ENCODE measurements at regions not wholly inside any gene's neighbourhood (a gene's known extent, or its start where the extent isn't known, plus 50 kb on each side); places are given as distances from the start of the nearest gene placed in this dataset.

DNA sequence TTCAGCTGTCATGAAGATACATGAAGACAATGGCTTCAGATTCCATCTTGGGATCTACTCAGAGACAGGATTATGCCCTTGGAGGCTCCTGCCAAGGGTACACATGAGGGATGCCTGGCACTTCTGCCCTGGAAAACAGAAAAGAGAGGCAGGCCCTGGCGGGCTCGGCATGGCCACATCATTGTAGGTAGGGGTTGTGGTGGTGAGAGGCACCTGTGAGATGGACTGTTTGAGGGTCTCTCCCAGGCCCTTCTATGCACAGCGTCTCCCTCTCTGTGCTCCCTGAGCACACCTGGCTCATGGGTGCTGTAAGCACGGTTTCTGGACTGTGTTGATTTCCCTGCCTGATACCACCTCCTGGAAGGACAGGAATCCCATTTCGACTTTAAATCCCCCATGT lies 304.3 kb downstream of the GLRX3 start:
- no peak overlapping the region for H3K4me3 ChIP-seq (ENCODE audit: low read length)
- no peak overlapping the region for H3K9ac ChIP-seq (ENCODE audit: low read length)
- no peaks in the 10 kb centered on the region for H3K27me3 ChIP-seq (ENCODE audit: control insufficient read depth, insufficient read depth, low read length)
- no peaks in the 10 kb centered on the region for H3K36me3 ChIP-seq (ENCODE audit: control insufficient read depth, low read depth, low read length)
- no peaks in the 10 kb centered on the region for H3K9me3 ChIP-seq (ENCODE audit: control insufficient read depth, low read depth, low read length)
- no peak overlapping the region for H3K27ac ChIP-seq (ENCODE audit: low read length)
- no peaks in the 10 kb centered on the region for H3K4me1 ChIP-seq (ENCODE audit: control insufficient read depth, low read depth, low read length)

DNA sequence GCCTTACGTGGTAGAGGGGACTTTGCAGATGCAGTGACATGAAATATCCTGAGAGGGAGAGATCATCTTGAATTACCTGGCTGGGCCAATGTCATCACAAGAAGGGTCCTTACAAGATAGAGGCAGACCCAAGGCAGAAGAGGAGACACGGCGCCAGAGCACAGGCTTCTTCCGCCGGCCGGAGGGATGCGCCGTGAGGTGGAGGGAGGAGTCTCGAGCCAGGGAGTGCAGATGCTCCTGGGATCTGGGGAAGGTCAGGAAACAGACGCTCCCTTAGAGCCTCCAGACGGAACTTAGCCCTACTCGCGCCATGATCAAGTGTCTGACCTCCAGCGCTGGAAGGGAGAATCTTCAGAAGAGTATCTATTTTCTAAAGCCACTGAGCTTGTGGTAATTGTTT lies 304.8 kb downstream of the GLRX3 start:
- Histone ChIP-seq H3K36me3 (ENCODE audit: control insufficient read depth, low read depth, low read length) (no peaks in the 10 kb centered on the region), H3K9me3 (ENCODE audit: control insufficient read depth, low read depth, low read length) (no peaks in the 10 kb centered on the region), H3K27me3 (ENCODE audit: control insufficient read depth, insufficient read depth, low read length) (no peaks in the 10 kb centered on the region), H3K4me1 (ENCODE audit: control insufficient read depth, low read depth, low read length) (no peaks in the 10 kb centered on the region), H3K27ac (ENCODE audit: low read length) (no peak overlapping the region), H3K9ac (ENCODE audit: low read length) (no peak overlapping the region), H3K4me3 (ENCODE audit: low read length) (no peak overlapping the region)

DNA sequence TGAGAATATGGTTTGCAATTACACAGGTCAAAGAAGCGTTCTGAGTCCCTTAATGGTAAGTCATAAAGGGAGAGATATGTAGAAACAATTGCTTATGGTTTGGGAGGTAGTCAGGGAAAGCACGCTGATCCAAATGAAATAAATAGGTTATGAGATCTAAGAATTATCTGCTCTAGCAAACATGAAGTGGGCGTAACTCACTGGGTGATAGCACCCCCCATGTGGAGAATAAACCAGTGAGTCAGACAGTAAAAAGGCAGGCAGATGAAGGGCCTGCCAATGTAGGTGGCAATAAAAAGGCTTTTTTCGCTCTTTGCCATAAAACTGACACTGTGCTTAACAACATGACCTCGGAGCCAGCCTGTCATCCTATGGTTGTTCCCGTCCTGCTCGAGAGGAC lies 306.9 kb downstream of the GLRX3 start:
- H3K9me3 ChIP-seq (ENCODE audit: control insufficient read depth, low read depth, low read length): no peaks in the 10 kb centered on the region
- no peak overlapping the region for H3K9ac ChIP-seq (ENCODE audit: low read length)
- H3K4me3 ChIP-seq (ENCODE audit: low read length): no peak overlapping the region
- H3K4me1 ChIP-seq (ENCODE audit: control insufficient read depth, low read depth, low read length): no peaks in the 10 kb centered on the region
- H3K27me3 ChIP-seq (ENCODE audit: control insufficient read depth, insufficient read depth, low read length): no peaks in the 10 kb centered on the region
- no peaks in the 10 kb centered on the region for H3K36me3 ChIP-seq (ENCODE audit: control insufficient read depth, low read depth, low read length)
- H3K27ac ChIP-seq (ENCODE audit: low read length): no peak overlapping the region

DNA sequence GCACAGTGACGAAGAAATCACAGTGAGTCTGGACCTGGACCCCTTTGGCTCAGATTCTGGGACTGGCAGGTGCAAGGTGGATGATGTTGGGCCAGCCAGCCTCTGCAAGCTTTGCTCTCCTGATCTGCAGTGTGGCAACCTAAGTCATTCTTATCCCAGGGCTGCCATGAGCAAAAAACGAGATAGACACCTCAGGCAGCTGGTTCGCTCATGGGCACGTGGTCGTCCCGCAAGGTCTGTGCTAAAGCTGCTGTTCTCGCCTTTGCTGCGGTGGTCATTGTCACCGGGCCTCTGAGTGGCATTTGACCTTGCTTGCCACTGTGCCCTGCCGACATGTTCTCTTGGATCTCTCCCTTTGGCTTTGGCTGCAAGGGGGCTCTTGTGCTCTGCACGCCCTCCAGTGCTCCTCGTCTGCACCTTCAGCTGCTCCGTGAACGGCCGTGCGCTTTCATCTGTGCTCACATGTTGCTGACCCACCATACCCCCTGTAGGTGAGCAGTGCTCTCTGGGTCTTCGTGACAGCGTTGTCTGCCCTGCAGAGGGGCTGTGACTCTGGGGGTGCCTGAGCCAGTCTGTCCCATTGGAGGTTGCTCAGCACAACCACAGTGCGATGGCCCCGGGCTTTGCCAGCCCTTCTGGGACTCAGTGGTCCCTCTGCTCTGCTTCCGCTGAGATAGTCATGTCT lies 317.0 kb downstream of the GLRX3 start:
- Histone ChIP-seq H3K4me1 (ENCODE audit: control insufficient read depth, low read depth, low read length) (no peaks in the 10 kb centered on the region), H3K4me3 (ENCODE audit: low read length) (no peak overlapping the region), H3K27ac (ENCODE audit: low read length) (no peak overlapping the region), H3K9me3 (ENCODE audit: control insufficient read depth, low read depth, low read length) (no peaks in the 10 kb centered on the region), H3K9ac (ENCODE audit: low read length) (no peak overlapping the region), H3K27me3 (ENCODE audit: control insufficient read depth, insufficient read depth, low read length) (no peaks in the 10 kb centered on the region), H3K36me3 (ENCODE audit: control insufficient read depth, low read depth, low read length) (no peaks in the 10 kb centered on the region)

DNA sequence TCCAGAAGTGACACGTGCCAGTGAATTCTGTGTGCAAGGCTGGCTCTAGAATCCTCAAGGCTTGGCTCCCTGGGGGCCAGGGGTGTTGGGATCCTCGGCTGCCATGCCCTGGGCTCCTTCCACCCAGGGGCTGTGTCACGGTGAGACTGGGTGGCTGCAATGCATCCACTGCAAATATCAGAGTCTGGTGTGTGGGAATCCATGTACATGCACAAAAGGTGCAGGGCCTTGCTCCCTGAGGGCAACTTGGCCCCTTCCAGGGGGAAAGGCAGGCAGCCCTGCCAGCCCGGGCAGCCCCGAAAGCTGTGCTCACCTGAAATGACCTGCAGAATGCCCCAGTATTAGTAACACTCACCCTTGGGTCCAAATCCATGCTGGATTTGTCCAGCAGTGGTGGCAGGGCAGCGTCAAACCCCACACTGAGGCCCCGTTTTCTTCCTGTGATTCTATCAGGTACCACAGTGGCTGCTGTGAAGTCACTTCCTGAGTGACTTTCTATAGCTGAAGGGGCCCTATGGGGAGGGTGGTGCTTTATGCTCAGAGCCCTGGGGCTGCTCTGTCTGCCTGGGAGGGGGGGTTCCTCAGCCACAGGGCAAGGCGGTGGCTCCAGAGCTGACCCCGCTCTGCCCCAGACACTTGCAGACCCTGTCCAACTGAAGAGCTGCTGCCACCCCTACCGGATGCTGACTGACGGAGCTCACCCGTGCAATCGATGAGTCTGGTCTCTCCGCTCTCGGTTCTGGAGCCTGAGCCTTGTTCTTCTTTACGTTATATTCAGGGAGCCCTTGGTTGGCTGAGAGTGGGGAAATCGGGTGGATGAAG lies 317.7 kb downstream of the GLRX3 start:
- H3K4me1 ChIP-seq (ENCODE audit: control insufficient read depth, low read depth, low read length): no peaks in the 10 kb centered on the region
- H3K4me3 ChIP-seq (ENCODE audit: low read length): no peak overlapping the region
- no peak overlapping the region for H3K9ac ChIP-seq (ENCODE audit: low read length)
- no peaks in the 10 kb centered on the region for H3K9me3 ChIP-seq (ENCODE audit: control insufficient read depth, low read depth, low read length)
- H3K36me3 ChIP-seq (ENCODE audit: control insufficient read depth, low read depth, low read length): no peaks in the 10 kb centered on the region
- H3K27ac ChIP-seq (ENCODE audit: low read length): no peak overlapping the region
- H3K27me3 ChIP-seq (ENCODE audit: control insufficient read depth, insufficient read depth, low read length): no peaks in the 10 kb centered on the region

DNA sequence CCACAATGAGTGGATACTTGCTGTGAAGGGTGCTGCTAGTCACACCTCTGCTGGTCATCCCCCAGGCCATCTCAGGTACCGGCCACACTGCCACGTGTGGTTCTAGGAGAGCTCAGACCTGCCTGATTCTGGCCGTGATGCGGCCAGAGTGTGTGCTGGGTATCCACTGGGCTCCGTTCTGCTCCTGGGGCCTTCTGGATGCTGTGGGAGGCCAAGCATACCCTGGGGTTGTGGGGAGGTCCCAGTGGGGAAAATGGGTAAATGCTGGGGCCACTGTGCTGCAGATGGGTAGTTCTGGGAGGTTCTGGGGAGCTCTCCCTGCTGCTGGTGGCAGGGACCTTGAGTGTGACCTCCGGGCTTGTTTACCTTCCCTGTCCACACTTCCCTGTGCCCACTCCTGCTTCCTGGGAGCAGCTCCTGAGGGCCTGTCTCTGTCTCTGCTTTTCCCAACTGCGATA lies 318.4 kb downstream of the GLRX3 start:
- H3K9ac ChIP-seq (ENCODE audit: low read length): no peak overlapping the region
- no peak overlapping the region for H3K4me3 ChIP-seq (ENCODE audit: low read length)
- H3K27ac ChIP-seq (ENCODE audit: low read length): no peak overlapping the region
- no peaks in the 10 kb centered on the region for H3K9me3 ChIP-seq (ENCODE audit: control insufficient read depth, low read depth, low read length)
- no peaks in the 10 kb centered on the region for H3K27me3 ChIP-seq (ENCODE audit: control insufficient read depth, insufficient read depth, low read length)
- no peaks in the 10 kb centered on the region for H3K4me1 ChIP-seq (ENCODE audit: control insufficient read depth, low read depth, low read length)
- H3K36me3 ChIP-seq (ENCODE audit: control insufficient read depth, low read depth, low read length): no peaks in the 10 kb centered on the region

DNA sequence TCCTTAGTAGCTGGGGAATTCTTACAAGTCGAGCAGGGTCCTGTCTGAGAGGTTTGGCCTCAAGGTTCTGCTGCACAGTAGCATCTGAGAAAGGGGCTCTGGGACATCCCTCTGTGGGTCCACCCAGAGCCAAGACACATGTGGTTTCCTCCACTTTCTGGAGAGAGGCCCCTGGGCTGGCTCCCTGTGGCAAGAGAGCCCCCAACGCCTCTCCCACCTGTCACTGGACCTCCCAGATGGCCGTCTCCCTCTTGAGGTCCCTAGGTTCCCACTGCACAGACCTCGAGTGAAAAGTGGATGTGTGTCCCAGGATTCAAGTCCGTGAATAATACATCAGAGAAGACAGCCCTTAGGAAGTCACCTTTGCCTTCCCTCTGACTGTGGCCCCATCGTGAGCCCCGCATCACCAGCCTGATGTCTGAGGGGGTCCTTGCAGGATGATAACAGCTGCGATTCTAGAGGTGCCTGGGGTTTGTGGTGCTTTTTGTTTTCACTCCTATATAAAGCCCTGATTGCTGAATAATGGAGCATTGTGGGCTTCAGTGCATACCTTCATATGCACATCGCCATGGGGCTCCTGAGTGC lies 319.0 kb downstream of the GLRX3 start:
- Histone ChIP-seq H3K36me3 (ENCODE audit: control insufficient read depth, low read depth, low read length) (no peaks in the 10 kb centered on the region), H3K9ac (ENCODE audit: low read length) (no peak overlapping the region), H3K9me3 (ENCODE audit: control insufficient read depth, low read depth, low read length) (no peaks in the 10 kb centered on the region), H3K27me3 (ENCODE audit: control insufficient read depth, insufficient read depth, low read length) (no peaks in the 10 kb centered on the region), H3K4me3 (ENCODE audit: low read length) (no peak overlapping the region), H3K4me1 (ENCODE audit: control insufficient read depth, low read depth, low read length) (no peaks in the 10 kb centered on the region), H3K27ac (ENCODE audit: low read length) (no peak overlapping the region)

DNA sequence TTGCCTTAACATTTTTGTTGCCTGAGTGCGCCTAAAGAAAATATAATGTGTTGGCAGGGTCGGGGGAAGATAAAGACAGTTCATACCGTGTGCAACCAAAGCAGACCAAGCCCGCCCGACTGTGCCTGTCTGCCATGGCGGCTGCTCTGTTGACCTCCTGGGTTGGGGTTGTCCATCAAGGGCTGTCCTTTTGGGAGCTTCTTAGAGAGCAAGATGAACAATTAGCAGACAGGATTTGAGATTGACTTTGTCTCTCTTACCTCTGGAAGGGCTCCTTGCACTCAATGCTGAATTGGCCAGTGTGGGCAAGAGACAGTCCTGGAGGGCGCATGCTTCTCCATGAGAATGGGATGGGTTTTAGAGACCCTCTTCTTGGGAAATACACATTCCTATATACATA lies 319.6 kb downstream of the GLRX3 start:
- H3K27me3 ChIP-seq (ENCODE audit: control insufficient read depth, insufficient read depth, low read length): no peaks in the 10 kb centered on the region
- H3K9me3 ChIP-seq (ENCODE audit: control insufficient read depth, low read depth, low read length): no peaks in the 10 kb centered on the region

DNA sequence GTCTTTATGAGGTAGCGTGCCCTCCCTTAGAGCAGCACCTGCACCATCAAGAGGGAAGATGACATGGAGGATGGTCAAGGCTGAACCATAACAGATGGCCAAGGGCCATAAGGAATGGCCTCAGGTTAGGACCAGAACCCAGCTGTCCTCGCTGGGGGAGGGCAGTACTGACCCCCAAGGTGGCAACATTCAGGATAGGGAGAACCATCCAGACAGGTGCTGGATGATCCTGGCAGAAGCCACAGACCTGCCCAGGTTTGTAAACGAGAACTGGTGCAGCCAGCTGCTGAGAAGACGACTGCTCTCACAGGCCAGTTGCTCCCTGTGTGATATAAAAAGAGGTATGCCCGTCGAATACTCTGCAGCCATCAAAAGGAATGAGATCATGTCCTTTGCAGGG lies 320.4 kb downstream of the GLRX3 start:
- Histone ChIP-seq H3K4me3 (ENCODE audit: low read length) (no peak overlapping the region), H3K27me3 (ENCODE audit: control insufficient read depth, insufficient read depth, low read length) (no peaks in the 10 kb centered on the region), H3K27ac (ENCODE audit: low read length) (no peak overlapping the region)

More for the DNA sequence above, 319.6 kb downstream of the GLRX3 start:
- no peaks in the 10 kb centered on the region for H3K4me1 ChIP-seq (ENCODE audit: control insufficient read depth, low read depth, low read length)
- no peak overlapping the region for H3K27ac ChIP-seq (ENCODE audit: low read length)
- no peaks in the 10 kb centered on the region for H3K36me3 ChIP-seq (ENCODE audit: control insufficient read depth, low read depth, low read length)
- H3K9ac ChIP-seq (ENCODE audit: low read length): no peak overlapping the region
- H3K4me3 ChIP-seq (ENCODE audit: low read length): no peak overlapping the region

DNA sequence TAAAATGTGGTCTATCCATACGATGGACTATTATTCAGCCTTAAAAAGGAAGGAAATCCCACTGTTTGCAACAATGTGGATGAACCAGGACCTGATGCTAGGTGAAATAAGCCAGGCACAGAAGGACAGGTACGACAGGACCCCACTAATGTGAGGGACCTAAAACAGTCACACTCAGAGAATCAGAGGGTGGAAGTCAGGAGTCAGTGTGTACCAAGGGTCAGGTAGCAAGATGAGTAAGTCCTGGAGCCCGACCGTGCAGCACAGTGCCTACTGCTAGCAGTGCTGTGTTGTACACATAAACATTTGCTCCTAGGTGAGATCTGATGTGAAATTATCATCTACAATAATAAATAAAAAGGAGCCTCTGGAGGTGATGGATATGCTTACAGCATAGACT lies 322.3 kb downstream of the GLRX3 start:
- Histone ChIP-seq H3K36me3 (ENCODE audit: control insufficient read depth, low read depth, low read length) (no peaks in the 10 kb centered on the region), H3K27ac (ENCODE audit: low read length) (no peak overlapping the region), H3K4me3 (ENCODE audit: low read length) (no peak overlapping the region), H3K27me3 (ENCODE audit: control insufficient read depth, insufficient read depth, low read length) (no peaks in the 10 kb centered on the region), H3K9me3 (ENCODE audit: control insufficient read depth, low read depth, low read length) (no peaks in the 10 kb centered on the region), H3K4me1 (ENCODE audit: control insufficient read depth, low read depth, low read length) (no peaks in the 10 kb centered on the region), H3K9ac (ENCODE audit: low read length) (no peak overlapping the region)

More for the DNA sequence above, 320.4 kb downstream of the GLRX3 start:
- no peak overlapping the region for H3K9ac ChIP-seq (ENCODE audit: low read length)
- no peaks in the 10 kb centered on the region for H3K4me1 ChIP-seq (ENCODE audit: control insufficient read depth, low read depth, low read length)
- no peaks in the 10 kb centered on the region for H3K9me3 ChIP-seq (ENCODE audit: control insufficient read depth, low read depth, low read length)
- no peaks in the 10 kb centered on the region for H3K36me3 ChIP-seq (ENCODE audit: control insufficient read depth, low read depth, low read length)

DNA sequence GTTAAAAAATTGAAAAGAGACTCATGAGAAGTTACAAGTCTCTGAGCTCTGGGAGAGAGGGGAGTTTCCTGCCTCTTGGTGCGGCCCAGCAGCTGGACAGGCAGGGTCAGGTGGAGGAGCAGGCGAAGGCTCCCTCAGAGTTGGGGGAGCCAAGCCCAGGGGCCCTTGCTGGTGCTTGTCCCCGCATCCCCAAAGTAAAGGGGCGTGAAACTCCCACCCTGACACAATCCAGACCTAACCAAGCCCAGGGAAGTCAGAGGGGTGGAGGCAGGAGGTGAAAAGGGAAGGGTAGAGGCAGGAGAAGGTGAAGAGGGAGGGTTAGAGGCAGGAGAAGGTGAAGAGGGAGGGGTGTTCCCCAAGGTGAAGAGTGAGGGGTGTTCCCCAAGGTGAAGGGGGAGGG lies 322.8 kb downstream of the GLRX3 start:
- Histone ChIP-seq H3K9me3 (ENCODE audit: control insufficient read depth, low read depth, low read length) (no peaks in the 10 kb centered on the region), H3K4me3 (ENCODE audit: low read length) (no peak overlapping the region), H3K27me3 (ENCODE audit: control insufficient read depth, insufficient read depth, low read length) (no peaks in the 10 kb centered on the region), H3K36me3 (ENCODE audit: control insufficient read depth, low read depth, low read length) (no peaks in the 10 kb centered on the region), H3K27ac (ENCODE audit: low read length) (no peak overlapping the region), H3K9ac (ENCODE audit: low read length) (no peak overlapping the region), H3K4me1 (ENCODE audit: control insufficient read depth, low read depth, low read length) (no peaks in the 10 kb centered on the region)

Measured in iPS-18a (cell line).